ENCODE measurements at regions not wholly inside any gene's neighbourhood (a gene's known extent, or its start where the extent isn't known, plus 50 kb on each side); places are given as distances from the start of the nearest gene placed in this dataset.
A peak's percentile ranks its signal among the peaks of the same experiment; 100 is the strongest.

- no peaks in the 10 kb centered on the region for H3K9me3 ChIP-seq
- TF ChIP-seq CTCF (IDR thresholded peaks at IDR 0.05): no peak
- no peak overlapping the region for H3K27ac ChIP-seq
- no peak overlapping the region for H3K4me3 ChIP-seq
- WGBS, 2 donors: 33 to 36% methylated on average over 12 of the region's 12 CpGs
- FAIRE-seq (no peak), ATAC-seq (no peak), DNase-seq (no peak)
- no peaks in the 10 kb centered on the region for H3K36me3 ChIP-seq
- H3K27me3 ChIP-seq: peaks cover 0 to 9% (median 3%) of the 10 kb centered on the region in 4 donors
- peaks cover 0 to 5% (median 0%) of the 10 kb centered on the region in 3 donors for H3K4me1 ChIP-seq
- intact Hi-C loops (cut with DNase I): loop anchor here in 1 of 3 donors (10.0 kb wide), 1 partner anchor 83 kb away; no protein-coding TSS in a partner anchor
Observed at GRCh38 chrX:39817754-39818470, 279.8 kb downstream of the BCOR start.

- H3K27me3 ChIP-seq: peaks cover 0 to 9% (median 3%) of the 10 kb centered on the region in 4 donors
- no peak for TF ChIP-seq CTCF (IDR thresholded peaks at IDR 0.05)
- H3K4me3 ChIP-seq: no peak overlapping the region
- ATAC-seq: no peak
- WGBS, 2 donors: 59 to 63% methylated on average over 7 of the region's 7 CpGs
- H3K36me3 ChIP-seq: no peaks in the 10 kb centered on the region
- no peak for FAIRE-seq
- no peak overlapping the region for H3K27ac ChIP-seq
- no peaks in the 10 kb centered on the region for H3K9me3 ChIP-seq
- H3K4me1 ChIP-seq: peaks cover 0 to 5% (median 0%) of the 10 kb centered on the region in 3 donors
- no peak for DNase-seq
- intact Hi-C loops (cut with DNase I): loop anchor here in 1 of 3 donors (10.0 kb wide), 1 partner anchor 84 kb away; no protein-coding TSS in a partner anchor
Observed at GRCh38 chrX:39818750-39819149, 279.0 kb downstream of the BCOR start.

- Histone ChIP-seq H3K4me3 (no peak overlapping the region), H3K27ac (no peak overlapping the region), H3K4me1 (no peaks in the 10 kb centered on the region), H3K27me3 (peaks cover 0 to 9% (median 3%) of the 10 kb centered on the region in 4 donors), H3K9me3 (no peaks in the 10 kb centered on the region), H3K36me3 (no peaks in the 10 kb centered on the region)
- no peak for TF ChIP-seq CTCF (IDR thresholded peaks at IDR 0.05)
- WGBS, 2 donors: 37 to 48% methylated on average over 34 of the region's 34 CpGs
- no peak for DNase-seq
- peak in 3 of 4 donors; percentile 18 to 44 (median 43) for ATAC-seq
- FAIRE-seq: no peak
- intact Hi-C loops (cut with DNase I): loop anchor here in 1 of 3 donors (10.0 kb wide), 1 partner anchor 85 kb away; no protein-coding TSS in a partner anchor
Observed at GRCh38 chrX:39819921-39820849, 277.6 kb downstream of the BCOR start.

- intact Hi-C loops (cut with DNase I): no loop called here
- DNase-seq (peak in 2 of 6 donors; percentile 42 to 66), FAIRE-seq (no peak), ATAC-seq (peak; percentile 26 to 64 (median 46))
- peak overlapping the region in 2 of 4 donors; percentile 27 to 36 for H3K4me3 ChIP-seq
- no peak for TF ChIP-seq CTCF (IDR thresholded peaks at IDR 0.05)
- H3K27me3 ChIP-seq: peaks cover 0 to 9% (median 3%) of the 10 kb centered on the region in 4 donors
- H3K9me3 ChIP-seq: no peaks in the 10 kb centered on the region
- H3K4me1 ChIP-seq: no peaks in the 10 kb centered on the region
- no peaks in the 10 kb centered on the region for H3K36me3 ChIP-seq
- WGBS, 2 donors: 1 to 9% methylated on average over 63 to 98 of the region's 98 CpGs
- no peak overlapping the region for H3K27ac ChIP-seq
Observed at GRCh38 chrX:39820938-39821708, 276.6 kb downstream of the BCOR start.
